DMS53 (cell line): ENCODE measurements at regions not wholly inside any gene's neighbourhood (a gene's known extent, or its start where the extent isn't known, plus 50 kb on each side); places are given as distances from the start of the nearest gene placed in this dataset.

Source experiments
- DNase-seq: peaks from one replicate; lab custom pipeline; 2025; lab: John Stamatoyannopoulos, UW

DNA sequence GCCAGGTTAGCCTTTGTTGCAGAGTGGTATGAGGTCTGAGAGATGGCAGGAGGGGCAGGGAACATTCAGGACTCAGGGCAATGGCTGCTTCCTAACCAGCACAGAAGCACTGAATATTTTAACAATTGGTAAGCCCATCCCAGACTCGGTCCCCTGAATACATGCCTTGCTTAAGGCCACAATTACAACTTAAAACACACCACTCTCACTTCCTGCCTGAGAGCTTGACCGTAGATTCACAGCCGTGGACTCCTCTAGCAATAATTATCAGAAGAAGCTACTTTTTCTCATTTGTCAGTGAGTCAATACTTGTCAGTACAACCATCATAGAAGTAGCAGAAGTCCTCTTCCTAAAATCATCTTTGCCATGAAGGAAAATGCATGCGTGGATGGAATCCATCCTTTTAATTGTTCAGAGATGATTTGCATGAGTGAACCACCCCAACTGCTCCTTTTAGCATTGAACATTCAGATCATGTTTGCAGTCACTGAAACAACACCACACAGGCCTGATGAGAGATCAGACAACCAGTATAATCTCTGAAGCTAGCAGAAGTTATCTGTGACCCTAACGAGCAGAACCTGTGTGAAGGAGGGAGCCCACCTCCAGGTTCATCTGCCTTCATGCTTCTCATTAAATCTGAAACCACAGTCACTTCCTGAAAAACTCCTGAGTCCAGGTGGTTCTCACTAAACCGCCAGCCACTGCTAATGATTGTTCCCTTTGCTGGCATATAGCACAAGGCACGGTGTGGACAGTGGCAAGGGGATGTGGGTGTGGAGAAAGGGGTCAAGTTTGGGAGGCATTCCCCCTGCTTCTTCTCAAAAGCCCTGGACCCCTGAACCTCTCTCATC, 333.9 kb upstream of the CNR1 start:
- DNase-seq: no peak

DNA sequence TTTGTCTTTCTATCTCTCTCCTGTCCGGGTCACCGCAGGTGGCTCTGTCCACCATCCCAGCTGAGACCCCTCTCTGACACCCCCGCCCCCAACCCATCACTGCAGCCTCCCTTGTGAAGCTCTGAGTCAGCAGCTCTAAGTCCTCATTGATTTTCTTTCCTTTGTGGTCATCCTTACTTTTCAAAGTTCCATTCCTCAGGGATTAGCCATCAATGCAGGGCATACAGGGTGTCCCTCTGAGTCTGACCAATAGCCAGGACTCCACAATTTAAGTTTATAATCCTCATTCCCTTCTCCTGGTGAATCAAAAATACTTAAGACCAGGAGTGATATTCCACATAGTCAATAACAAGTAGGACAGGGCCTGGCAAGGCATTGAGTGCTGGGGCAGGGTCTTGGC, 333.3 kb upstream of the CNR1 start:
- DNase-seq: no peak

DNA sequence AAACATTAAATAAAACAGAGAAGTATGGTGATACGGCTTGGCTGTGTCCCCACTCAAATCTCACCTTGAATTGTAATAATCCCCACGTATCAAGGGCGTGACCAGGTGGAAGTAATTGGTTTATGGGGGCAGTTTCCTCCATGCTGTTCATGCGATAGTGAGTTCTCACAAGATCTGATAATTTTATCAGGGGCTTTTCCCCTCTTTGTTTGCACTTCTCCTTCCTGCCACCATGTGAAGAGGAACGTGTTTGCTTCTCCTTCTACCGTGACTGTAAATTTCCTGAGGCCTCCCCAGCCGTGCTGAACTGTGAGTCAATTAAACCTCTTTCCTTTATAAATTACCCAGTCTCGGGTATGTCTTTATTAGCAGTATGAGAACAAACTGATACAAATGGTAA, 331.3 kb upstream of the CNR1 start:
- DNase-seq: peak; percentile 65

DNA sequence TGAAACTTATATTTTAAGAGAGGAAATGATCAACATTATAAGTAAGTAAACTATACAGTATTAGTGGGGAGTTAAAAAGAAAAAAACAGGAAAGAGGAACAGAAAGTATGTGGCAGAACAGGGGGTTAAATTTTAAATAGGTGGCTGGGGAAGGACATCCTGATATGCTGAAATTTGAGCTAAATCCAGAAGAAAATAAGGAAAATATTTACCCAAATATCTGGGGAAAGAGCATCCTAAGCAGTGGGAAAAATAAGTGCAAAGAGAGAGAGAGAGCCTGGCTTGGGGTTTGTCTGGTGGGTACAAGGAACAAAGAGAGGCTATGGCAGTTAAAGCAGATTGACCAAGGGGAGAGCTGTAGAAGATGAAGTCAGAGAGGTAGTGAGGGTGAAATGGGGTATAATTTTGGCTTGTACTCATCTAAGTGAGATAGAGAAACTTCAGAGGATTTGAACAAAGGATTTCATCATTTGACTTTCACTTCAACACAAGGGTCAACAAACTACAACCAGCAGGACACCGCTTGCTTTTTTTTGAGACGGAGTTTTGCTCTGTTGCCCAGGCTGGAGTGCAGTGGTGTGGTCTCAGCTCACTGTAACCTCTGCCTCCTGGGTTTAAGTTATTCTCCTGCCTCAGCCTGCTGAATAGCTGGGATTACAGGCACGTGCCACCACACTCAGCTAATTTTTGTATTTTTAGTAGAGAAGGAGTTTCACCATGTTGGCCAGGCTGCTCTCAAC, 328.4 kb upstream of the CNR1 start:
- DNase-seq: no peak

DNA sequence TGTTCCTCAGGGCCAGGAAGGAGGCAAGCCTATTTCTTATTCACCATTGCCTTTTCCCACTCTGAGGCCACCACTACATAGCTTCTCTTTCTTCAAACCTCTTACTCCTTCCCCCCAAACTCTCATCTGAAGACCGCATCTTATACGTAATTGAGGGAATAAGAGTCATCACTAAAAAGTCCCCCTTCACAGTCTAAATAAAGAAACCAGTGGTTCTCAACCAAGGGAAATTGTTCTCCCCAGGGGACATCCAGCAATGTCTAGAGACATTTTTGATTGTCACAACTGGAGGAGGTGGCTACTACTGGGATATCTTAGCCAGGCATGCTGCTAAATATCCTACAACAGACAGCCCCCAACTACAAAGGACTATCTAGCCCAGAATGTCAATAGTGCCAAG, 327.6 kb upstream of the CNR1 start:
- no peak for DNase-seq

DNA sequence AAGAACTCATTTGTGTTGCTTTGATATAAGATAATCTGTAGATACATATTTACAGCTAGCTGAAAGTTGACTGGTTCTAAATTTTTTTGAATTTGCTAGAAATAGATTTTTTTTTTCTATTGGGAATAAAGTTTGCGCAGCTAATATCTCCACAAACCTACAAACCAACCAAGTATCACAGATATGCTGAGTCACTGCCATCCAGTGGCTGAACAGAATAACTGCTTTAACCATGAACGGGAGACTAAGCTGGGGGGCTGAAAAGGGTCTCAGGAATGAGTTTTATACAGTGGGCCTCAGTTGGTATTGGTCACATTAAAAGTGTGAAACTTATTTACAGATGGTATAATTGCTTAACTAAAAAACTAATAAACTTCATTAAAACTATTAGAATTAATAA, 326.7 kb upstream of the CNR1 start:
- DNase-seq: peak; percentile 55

DNA sequence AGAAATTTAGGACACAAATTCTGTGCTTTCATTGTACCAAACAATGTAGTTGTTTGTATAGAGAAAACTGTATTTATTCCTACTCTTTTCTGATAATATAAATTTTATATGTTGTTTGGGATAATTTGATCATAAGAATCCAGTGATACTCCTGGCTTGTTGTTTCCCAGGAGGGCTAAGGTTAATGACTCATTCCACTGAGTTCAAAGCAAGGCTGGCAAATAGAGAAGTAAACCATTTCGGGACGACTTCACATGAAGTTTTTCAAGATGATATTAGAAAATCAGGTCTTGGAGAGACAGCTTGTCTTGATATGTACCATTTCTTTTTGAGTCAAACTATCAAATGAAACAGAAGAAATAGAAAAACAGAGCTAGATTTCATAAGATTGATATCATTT, 326.1 kb upstream of the CNR1 start:
- DNase-seq: no peak

DNA sequence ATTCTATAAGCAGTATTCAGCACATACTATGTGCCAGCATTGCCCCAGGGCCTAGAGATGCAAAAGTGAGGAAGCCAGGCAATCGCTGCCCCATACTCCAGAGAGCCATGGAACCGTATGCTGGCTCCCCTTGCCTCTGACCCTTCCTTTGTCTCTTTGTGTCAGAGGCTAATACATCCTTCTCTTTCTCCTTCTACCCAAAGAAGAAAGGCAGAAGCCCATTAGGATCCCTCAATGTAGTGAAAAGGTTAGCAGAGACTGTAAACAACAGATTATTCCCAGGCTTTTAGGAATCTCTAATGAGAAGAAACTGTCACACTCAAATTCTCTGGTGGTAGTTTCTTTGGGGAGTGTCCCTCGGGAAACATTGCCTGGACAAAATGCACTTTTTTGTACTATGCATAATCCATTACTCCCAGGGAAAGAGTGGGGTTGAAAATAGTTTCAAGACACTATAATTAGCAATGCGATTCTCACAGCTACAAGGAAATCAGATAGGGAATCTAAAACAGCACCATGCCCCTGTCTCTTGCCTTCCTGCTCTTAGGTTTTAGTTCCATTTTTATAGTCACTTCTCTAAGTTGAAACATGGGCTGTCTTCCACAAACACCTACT, 325.2 kb upstream of the CNR1 start:
- no peak for DNase-seq

DNA sequence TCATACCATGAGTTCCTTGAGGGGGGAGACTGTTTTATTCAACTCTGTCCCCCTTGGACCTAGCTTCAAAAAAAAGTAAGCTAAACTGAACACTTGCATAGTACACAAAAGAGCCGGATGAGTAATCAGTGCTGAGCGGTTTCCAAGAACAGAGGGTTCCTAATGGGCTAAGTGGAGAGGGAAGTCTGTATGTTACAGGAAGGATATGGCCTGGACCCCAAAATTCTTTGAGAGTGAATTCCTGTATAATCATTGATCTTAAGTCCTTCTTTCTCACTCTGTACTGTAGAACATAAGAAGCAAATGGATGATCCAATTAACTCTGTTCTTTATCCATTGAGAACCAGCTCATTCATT, 324.7 kb upstream of the CNR1 start:
- no peak for DNase-seq

DNA sequence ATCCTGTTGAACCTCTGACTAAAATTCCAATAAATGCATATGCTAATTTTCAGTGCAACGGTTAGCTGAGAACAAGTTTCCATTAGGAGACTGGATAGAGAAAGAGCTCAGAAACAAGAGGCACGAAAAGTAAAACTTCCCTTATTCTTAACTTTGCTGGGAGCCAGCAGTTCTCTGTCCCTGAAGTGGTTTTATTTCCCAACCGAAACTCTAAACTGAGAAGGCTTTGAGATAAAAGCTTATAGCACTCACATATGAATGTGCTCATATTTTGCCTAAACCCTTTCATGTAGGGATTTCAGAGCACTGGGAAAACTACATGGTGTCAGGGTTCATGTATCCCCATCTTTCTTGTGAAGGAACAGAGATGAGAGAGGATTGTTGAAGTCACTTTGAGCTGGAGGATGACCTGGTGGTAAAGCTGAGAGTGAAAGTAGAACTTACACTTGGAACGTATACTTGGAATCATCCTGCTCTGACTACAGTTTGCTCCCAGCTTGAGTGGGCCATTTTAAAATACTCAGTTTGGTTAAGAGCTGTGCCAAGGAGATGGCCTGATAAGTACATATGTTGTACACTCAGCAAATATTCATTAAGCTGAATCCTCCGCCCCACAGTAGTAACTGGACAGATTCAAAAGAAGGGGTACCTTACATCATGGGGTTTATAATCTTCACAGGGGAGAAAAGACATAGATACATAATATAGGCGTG, 324.2 kb upstream of the CNR1 start:
- DNase-seq: no peak

DNA sequence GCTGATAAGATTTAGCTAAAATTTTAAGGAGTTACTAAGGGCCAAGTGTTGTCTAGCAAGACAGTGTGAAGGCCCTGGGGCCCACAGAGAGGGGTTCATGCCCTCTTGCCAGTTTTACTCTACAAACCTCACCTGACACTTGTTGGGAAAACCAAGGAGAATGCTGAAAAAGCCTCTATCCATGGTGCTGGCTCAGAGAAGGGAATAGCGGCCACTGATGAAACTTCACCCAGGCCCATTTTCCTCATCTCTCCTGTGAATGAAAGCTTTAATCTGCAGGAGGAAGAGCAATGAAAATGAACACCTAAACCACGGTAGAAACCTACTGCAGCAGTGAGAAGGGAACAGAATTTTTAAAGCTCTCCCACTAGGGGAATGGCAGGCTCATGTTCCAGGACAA, 317.3 kb upstream of the CNR1 start:
- DNase-seq: no peak

DNA sequence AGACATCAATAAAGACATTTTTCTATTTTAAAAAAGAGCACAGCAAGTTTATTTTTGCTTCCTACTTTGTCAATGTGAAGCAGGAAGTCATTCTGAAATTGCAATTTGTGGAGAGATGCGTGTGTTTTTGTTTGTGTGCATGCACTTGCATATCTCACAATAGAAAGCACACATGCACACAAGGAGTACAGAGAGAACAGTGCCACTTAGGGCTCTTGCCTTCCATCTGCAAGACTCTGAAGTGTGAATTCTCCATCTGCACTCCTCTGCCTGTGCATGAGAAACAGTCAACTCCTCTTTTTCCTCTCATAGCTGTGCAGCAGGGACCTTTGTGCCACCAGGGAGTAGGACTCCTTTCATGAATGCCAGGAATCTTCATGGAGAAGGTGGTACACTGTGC, 316.3 kb upstream of the CNR1 start:
- DNase-seq: no peak

DNA sequence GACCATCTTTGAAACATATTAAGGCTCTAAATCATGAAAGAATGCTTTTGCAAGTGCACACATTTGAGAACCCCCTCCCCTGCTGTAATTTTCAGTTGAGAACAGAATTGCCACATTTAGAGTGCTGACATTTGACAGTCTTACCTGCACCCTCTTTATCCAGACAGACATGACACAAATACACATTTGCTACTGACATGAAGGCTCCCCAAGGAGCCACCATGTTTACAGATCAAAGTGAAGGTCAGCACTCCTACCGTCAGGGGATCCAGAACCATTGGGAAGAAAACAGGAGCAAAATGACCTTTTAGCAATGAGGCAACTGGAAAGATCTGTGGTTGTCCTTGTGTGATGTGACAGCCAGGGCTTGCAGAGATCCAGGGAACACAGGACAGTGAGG, 315.4 kb upstream of the CNR1 start:
- DNase-seq: no peak

DNA sequence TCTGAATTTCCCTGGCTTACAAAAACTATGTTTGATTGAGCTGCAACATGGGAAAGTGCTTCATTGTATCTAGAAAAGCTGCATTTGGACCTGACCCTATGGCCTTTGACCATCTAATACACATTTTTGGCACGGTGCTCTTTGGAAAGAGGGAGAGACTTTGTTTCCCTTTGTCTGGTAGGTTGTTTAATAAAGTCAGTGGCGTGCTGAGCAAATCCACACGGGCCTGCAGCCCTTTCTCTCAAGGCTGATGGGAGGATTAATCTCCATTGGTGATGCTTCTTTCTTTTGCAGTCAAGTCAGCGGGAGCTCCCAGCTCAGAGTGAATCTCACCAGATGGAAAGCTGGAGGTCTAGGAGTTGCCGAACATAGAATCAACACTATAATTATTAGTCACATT, 314.7 kb upstream of the CNR1 start:
- no peak for DNase-seq

DNA sequence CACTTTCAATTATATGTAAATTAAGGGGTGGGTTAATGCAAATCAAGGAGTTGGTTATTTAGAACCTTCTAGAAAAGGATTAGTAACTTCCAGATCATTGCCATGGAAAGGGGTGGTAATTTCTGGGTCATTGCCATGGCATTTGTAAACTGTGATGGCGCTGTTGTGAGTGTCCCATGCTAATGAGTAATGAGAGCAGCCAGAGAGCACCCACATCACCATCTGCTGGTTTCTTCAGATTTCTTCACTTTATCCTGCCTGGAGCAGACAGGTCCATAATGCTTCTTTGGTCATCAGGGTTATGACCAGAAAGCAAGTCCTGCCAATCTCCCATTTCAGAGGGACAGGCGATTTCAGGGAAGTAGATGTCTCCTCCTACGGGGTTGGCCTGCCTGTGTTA, 311.3 kb upstream of the CNR1 start:
- DNase-seq: peak; percentile 90

DNA sequence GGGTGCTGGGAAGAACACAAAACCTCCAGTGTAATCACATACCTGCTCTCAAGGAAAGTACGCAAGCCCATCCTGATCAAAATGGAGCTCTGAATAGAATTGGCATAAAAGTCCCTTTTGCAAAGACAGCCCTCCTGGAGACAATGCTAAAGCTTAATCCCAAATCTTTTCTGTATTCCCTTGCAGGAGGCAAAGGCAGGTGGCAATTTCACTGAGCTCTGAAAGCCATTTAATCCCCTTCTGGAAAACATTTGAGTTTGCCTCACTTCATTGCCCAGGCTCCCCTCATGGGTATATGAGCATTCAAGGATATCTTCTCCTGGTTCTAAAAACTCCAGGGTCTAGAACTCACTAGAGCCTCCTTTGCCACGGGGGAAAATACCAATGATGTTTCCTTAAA, 310.2 kb upstream of the CNR1 start:
- no peak for DNase-seq

DNA sequence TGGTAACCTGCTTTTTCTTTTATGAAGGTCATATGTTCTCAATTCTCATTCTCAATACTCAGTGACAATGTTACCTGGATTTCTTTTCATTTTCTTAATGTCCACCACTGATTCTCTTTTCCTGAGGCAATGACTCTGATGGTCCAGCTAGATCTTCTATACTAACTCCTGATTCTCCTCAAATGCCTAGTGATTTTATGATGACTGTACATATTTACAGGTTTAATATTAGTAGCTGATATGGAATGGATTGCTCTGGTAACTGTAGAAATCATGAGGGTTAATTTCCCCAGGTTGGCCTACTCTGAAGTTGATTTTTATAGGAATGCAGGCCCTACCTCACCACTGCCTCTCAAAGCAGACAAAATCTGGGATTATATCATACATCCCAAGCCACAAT, 308.6 kb upstream of the CNR1 start:
- no peak for DNase-seq

DNA sequence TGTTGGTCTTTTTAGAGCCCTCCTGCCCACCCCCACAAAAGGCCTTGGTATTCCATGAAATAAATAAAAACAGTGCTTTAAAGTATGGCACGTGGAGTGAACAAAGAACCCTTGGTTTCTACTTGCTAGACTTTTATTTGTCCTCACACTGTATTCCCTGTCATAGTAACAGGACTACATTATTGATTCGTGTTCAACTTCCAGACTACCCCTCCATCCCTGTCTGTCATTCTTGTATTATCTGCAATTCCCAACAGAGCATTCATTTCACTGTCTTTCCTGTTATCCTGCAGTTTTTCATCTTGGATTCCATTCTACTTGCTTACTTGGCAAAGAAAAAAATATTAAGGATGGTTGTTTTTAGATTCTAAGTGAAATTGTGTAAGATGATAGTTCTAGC, 307.4 kb upstream of the CNR1 start:
- DNase-seq: no peak

DNA sequence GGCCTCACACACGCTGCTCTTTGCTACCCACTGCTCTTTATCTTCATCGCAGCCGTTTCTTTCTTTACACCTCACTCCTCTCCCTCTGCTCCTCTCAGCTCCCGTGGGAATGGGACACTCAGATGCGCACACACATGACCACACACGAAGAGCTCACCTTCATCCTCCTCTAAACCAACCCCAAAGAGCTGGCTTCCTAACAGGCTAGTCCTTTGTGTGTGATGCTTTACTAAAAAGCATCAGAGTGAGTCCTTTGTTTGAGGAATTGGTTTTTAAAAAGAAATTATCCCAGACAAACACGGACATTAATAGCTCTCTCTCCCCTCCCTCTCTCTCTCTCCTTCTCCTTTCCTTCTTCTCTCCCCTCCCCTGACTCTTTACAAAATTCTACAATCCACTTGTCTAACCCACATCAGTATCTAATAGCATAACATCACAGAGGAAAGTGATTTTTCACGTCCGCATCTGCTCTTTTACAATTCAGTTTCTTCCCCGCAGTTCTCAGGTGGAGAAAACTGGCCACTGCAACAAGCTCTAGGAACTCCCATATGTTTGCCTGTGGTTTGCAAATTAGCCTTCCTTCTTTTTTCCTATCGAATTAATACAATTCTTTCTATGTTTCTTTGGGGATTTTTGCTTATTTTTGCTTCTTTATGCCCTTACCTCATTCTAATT, 306.8 kb upstream of the CNR1 start:
- no peak for DNase-seq

DNA sequence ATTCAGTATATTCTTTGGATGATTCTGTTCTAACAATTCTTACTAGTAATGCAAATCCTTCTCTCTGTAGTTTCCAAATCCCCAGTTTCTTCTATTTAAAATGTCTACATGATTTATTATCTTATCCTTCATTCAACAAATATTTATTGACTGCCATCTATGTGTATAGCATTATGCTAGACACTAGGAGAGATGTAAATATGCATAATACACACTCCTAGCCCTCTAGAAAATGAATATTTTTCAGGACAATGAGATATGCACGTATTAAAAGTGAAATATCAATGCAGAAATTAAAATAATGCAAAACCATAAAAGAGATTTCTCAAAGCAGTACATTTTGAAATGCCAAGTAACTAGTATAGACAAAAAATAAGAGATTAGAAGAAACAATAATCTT, 293.5 kb upstream of the CNR1 start:
- DNase-seq: no peak

DNA sequence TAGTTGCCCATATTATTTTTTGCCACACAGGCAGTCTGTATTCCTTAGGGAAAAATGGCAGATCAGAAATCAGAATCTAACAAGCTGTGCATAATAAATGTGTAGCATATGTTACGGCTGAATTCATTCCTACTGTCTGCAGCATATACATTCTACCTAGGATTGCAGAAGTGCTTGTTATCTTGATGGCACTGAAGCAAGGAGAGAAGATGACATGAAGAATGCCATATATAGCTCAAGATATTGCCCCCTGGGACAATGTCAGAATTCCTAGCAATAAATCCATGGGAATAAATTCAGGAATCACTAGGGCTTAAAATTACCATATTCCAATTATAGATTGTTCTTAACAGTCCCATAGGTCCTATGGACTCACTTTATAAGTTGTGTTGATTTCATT, 293.0 kb upstream of the CNR1 start:
- no peak for DNase-seq

DNA sequence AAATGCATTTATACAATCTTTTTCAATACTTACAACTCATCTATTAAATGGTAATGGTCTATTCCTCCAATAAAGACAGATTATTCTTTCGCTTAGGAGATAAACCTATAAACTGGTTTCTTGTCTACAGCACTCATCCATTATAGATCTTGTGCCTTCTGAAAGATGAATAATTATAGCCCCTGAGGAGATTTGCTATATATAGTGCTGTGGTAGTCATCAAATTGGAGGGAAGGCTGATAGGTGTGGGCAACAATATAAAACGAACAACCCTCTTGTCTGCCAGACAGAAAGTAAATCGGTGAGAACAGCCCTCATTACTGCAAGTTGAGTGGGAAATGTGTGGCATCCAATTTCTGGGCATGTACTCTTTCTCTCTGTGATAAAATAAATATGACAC, 292.5 kb upstream of the CNR1 start:
- DNase-seq: no peak
